ENCODE measurements at regions not wholly inside any gene's neighbourhood (a gene's known extent, or its start where the extent isn't known, plus 50 kb on each side); places are given as distances from the start of the nearest gene placed in this dataset.

- Histone ChIP-seq H3K9me3 (ENCODE audit: low read length) (no peaks in the 10 kb centered on the region), H3K9ac (ENCODE audit: low read length) (no peak overlapping the region), H3K27me3 (ENCODE audit: control insufficient read depth in 1 of 2, insufficient read depth in 2 of 2, low read length in 2 of 2) (no peaks in the 10 kb centered on the region), H3K4me1 (ENCODE audit: insufficient read depth, low read length) (peaks cover 9% of the 10 kb centered on the region), H3K36me3 (ENCODE audit: insufficient read depth, low read length) (no peaks in the 10 kb centered on the region), H3K4me3 (ENCODE audit: low read depth in 1 of 2, low read length in 2 of 2) (no peak overlapping the region), H3K27ac (ENCODE audit: low read depth, low read length) (no peak overlapping the region)
Measured at GRCh38 chr17:79338604-79339003, 264.0 kb downstream of the ENGASE start.

- Histone ChIP-seq H3K27me3 (ENCODE audit: control insufficient read depth in 1 of 2, insufficient read depth in 2 of 2, low read length in 2 of 2) (no peaks in the 10 kb centered on the region), H3K27ac (ENCODE audit: low read depth, low read length) (no peak overlapping the region), H3K9me3 (ENCODE audit: low read length) (no peaks in the 10 kb centered on the region), H3K9ac (ENCODE audit: low read length) (no peak overlapping the region), H3K36me3 (ENCODE audit: insufficient read depth, low read length) (no peaks in the 10 kb centered on the region), H3K4me1 (ENCODE audit: insufficient read depth, low read length) (peaks cover 9% of the 10 kb centered on the region), H3K4me3 (ENCODE audit: low read depth in 1 of 2, low read length in 2 of 2) (no peak overlapping the region)
Measured at GRCh38 chr17:79338152-79338551, 263.5 kb downstream of the ENGASE start.

GRCh38 chr17:79337053-79337452, 262.4 kb downstream of the ENGASE start:
- H3K4me1 ChIP-seq (ENCODE audit: insufficient read depth, low read length), result peaks cover 9% of the 10 kb centered on the region
- H3K4me3 ChIP-seq (ENCODE audit: low read depth in 1 of 2, low read length in 2 of 2), result no peak overlapping the region
- H3K9me3 ChIP-seq (ENCODE audit: low read length), result no peaks in the 10 kb centered on the region
- H3K27ac ChIP-seq (ENCODE audit: low read depth, low read length), result no peak overlapping the region
- H3K27me3 ChIP-seq (ENCODE audit: control insufficient read depth in 1 of 2, insufficient read depth in 2 of 2, low read length in 2 of 2), result no peaks in the 10 kb centered on the region
- no peaks in the 10 kb centered on the region for H3K36me3 ChIP-seq (ENCODE audit: insufficient read depth, low read length)
- H3K9ac ChIP-seq (ENCODE audit: low read length), result no peak overlapping the region

- H3K36me3 ChIP-seq (ENCODE audit: insufficient read depth, low read length), result no peaks in the 10 kb centered on the region
- H3K9ac ChIP-seq (ENCODE audit: low read length), result no peak overlapping the region
- H3K4me1 ChIP-seq (ENCODE audit: insufficient read depth, low read length), result peaks cover 3% of the 10 kb centered on the region
- H3K9me3 ChIP-seq (ENCODE audit: low read length), result no peaks in the 10 kb centered on the region
- no peaks in the 10 kb centered on the region for H3K27me3 ChIP-seq (ENCODE audit: control insufficient read depth in 1 of 2, insufficient read depth in 2 of 2, low read length in 2 of 2)
- H3K4me3 ChIP-seq (ENCODE audit: low read depth in 1 of 2, low read length in 2 of 2), result no peak overlapping the region
- H3K27ac ChIP-seq (ENCODE audit: low read depth, low read length), result no peak overlapping the region
Measured at GRCh38 chr17:79335456-79335855, 260.8 kb downstream of the ENGASE start.

- H3K4me1 ChIP-seq (ENCODE audit: insufficient read depth, low read length), result no peaks in the 10 kb centered on the region
- no peak overlapping the region for H3K4me3 ChIP-seq (ENCODE audit: low read depth in 1 of 2, low read length in 2 of 2)
- no peaks in the 10 kb centered on the region for H3K27me3 ChIP-seq (ENCODE audit: control insufficient read depth in 1 of 2, insufficient read depth in 2 of 2, low read length in 2 of 2)
- no peaks in the 10 kb centered on the region for H3K36me3 ChIP-seq (ENCODE audit: insufficient read depth, low read length)
- H3K9ac ChIP-seq (ENCODE audit: low read length), result no peak overlapping the region
- no peaks in the 10 kb centered on the region for H3K9me3 ChIP-seq (ENCODE audit: low read length)
- no peak overlapping the region for H3K27ac ChIP-seq (ENCODE audit: low read depth, low read length)
Measured at GRCh38 chr17:79332011-79332554, 257.5 kb downstream of the ENGASE start.

- H3K9ac ChIP-seq (ENCODE audit: low read length), result no peak overlapping the region
- no peaks in the 10 kb centered on the region for H3K4me1 ChIP-seq (ENCODE audit: insufficient read depth, low read length)
- H3K27ac ChIP-seq (ENCODE audit: low read depth, low read length), result no peak overlapping the region
- no peaks in the 10 kb centered on the region for H3K27me3 ChIP-seq (ENCODE audit: control insufficient read depth in 1 of 2, insufficient read depth in 2 of 2, low read length in 2 of 2)
- H3K4me3 ChIP-seq (ENCODE audit: low read depth in 1 of 2, low read length in 2 of 2), result no peak overlapping the region
- no peaks in the 10 kb centered on the region for H3K36me3 ChIP-seq (ENCODE audit: insufficient read depth, low read length)
- no peaks in the 10 kb centered on the region for H3K9me3 ChIP-seq (ENCODE audit: low read length)
Measured at GRCh38 chr17:79331492-79331891, 256.9 kb downstream of the ENGASE start.

- Histone ChIP-seq H3K27ac (ENCODE audit: low read depth, low read length) (no peak overlapping the region), H3K9me3 (ENCODE audit: low read length) (no peaks in the 10 kb centered on the region), H3K27me3 (ENCODE audit: control insufficient read depth in 1 of 2, insufficient read depth in 2 of 2, low read length in 2 of 2) (no peaks in the 10 kb centered on the region), H3K9ac (ENCODE audit: low read length) (no peak overlapping the region), H3K4me3 (ENCODE audit: low read depth in 1 of 2, low read length in 2 of 2) (no peak overlapping the region), H3K4me1 (ENCODE audit: insufficient read depth, low read length) (no peaks in the 10 kb centered on the region), H3K36me3 (ENCODE audit: insufficient read depth, low read length) (no peaks in the 10 kb centered on the region)
Measured at GRCh38 chr17:79330696-79331095, 256.1 kb downstream of the ENGASE start.

- Histone ChIP-seq H3K4me1 (ENCODE audit: insufficient read depth, low read length) (no peaks in the 10 kb centered on the region), H3K9me3 (ENCODE audit: low read length) (no peaks in the 10 kb centered on the region), H3K4me3 (ENCODE audit: low read depth in 1 of 2, low read length in 2 of 2) (no peak overlapping the region), H3K9ac (ENCODE audit: low read length) (no peak overlapping the region), H3K27ac (ENCODE audit: low read depth, low read length) (no peak overlapping the region), H3K36me3 (ENCODE audit: insufficient read depth, low read length) (no peaks in the 10 kb centered on the region), H3K27me3 (ENCODE audit: control insufficient read depth in 1 of 2, insufficient read depth in 2 of 2, low read length in 2 of 2) (no peaks in the 10 kb centered on the region)
Measured at GRCh38 chr17:79330229-79330628, 255.6 kb downstream of the ENGASE start.

GRCh38 chr17:79326814-79327213, 252.2 kb downstream of the ENGASE start:
- Histone ChIP-seq H3K9me3 (ENCODE audit: low read length) (no peaks in the 10 kb centered on the region), H3K9ac (ENCODE audit: low read length) (no peak overlapping the region), H3K27me3 (ENCODE audit: control insufficient read depth in 1 of 2, insufficient read depth in 2 of 2, low read length in 2 of 2) (no peaks in the 10 kb centered on the region), H3K4me3 (ENCODE audit: low read depth in 1 of 2, low read length in 2 of 2) (no peak overlapping the region), H3K36me3 (ENCODE audit: insufficient read depth, low read length) (no peaks in the 10 kb centered on the region), H3K4me1 (ENCODE audit: insufficient read depth, low read length) (no peaks in the 10 kb centered on the region), H3K27ac (ENCODE audit: low read depth, low read length) (no peak overlapping the region)

GRCh38 chr17:79325709-79326430, 251.2 kb downstream of the ENGASE start:
- H3K27me3 ChIP-seq (ENCODE audit: control insufficient read depth in 1 of 2, insufficient read depth in 2 of 2, low read length in 2 of 2), result no peaks in the 10 kb centered on the region
- no peak overlapping the region for H3K4me3 ChIP-seq (ENCODE audit: low read depth in 1 of 2, low read length in 2 of 2)
- H3K27ac ChIP-seq (ENCODE audit: low read depth, low read length), result no peak overlapping the region
- H3K36me3 ChIP-seq (ENCODE audit: insufficient read depth, low read length), result no peaks in the 10 kb centered on the region
- no peaks in the 10 kb centered on the region for H3K9me3 ChIP-seq (ENCODE audit: low read length)
- no peak overlapping the region for H3K9ac ChIP-seq (ENCODE audit: low read length)
- H3K4me1 ChIP-seq (ENCODE audit: insufficient read depth, low read length), result no peaks in the 10 kb centered on the region

GRCh38 chr17:79324194-79324593, 249.6 kb downstream of the ENGASE start:
- Histone ChIP-seq H3K27ac (ENCODE audit: low read depth, low read length) (no peak overlapping the region), H3K9me3 (ENCODE audit: low read length) (no peaks in the 10 kb centered on the region), H3K4me1 (ENCODE audit: insufficient read depth, low read length) (no peaks in the 10 kb centered on the region), H3K27me3 (ENCODE audit: control insufficient read depth in 1 of 2, insufficient read depth in 2 of 2, low read length in 2 of 2) (no peaks in the 10 kb centered on the region), H3K9ac (ENCODE audit: low read length) (no peak overlapping the region), H3K36me3 (ENCODE audit: insufficient read depth, low read length) (no peaks in the 10 kb centered on the region), H3K4me3 (ENCODE audit: low read depth in 1 of 2, low read length in 2 of 2) (no peak overlapping the region)

GRCh38 chr17:79323566-79323965, 248.9 kb downstream of the ENGASE start:
- H3K9me3 ChIP-seq (ENCODE audit: low read length), result no peaks in the 10 kb centered on the region
- H3K36me3 ChIP-seq (ENCODE audit: insufficient read depth, low read length), result no peaks in the 10 kb centered on the region
- no peaks in the 10 kb centered on the region for H3K27me3 ChIP-seq (ENCODE audit: control insufficient read depth in 1 of 2, insufficient read depth in 2 of 2, low read length in 2 of 2)
- no peak overlapping the region for H3K27ac ChIP-seq (ENCODE audit: low read depth, low read length)
- H3K4me1 ChIP-seq (ENCODE audit: insufficient read depth, low read length), result no peaks in the 10 kb centered on the region
- H3K9ac ChIP-seq (ENCODE audit: low read length), result no peak overlapping the region
- no peak overlapping the region for H3K4me3 ChIP-seq (ENCODE audit: low read depth in 1 of 2, low read length in 2 of 2)

Data from muscle layer of colon (tissue), 2 donors.